ENCODE measurements at regions not wholly inside any gene's neighbourhood (a gene's known extent, or its start where the extent isn't known, plus 50 kb on each side); places are given as distances from the start of the nearest gene placed in this dataset.

DNA sequence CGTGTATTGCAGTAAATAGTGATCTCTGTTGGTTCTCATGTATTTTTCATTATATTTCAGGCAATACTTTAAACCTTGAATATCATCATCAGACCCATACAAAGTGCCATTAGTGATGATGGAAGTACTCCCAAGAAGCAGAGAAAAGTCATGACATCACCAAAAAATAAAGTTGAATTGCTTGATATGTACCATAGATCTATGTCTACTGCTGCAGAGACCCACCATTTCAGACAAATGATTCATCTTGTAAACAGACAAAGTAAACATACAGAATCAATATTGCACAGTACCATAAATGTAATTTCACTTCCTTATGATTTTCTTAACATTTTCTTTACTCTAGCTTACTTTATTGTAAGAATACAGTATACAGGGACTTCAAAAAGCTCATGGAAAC, 347.8 kb downstream of the IPMK start:
- TF ChIP-seq EZH2 (IDR thresholded peaks at IDR 0.05; ENCODE audit: borderline replicate concordance, insufficient read depth, low read depth, low read length, poor library complexity, severe bottlenecking): no peak
- TF ChIP-seq, protein P1, sequence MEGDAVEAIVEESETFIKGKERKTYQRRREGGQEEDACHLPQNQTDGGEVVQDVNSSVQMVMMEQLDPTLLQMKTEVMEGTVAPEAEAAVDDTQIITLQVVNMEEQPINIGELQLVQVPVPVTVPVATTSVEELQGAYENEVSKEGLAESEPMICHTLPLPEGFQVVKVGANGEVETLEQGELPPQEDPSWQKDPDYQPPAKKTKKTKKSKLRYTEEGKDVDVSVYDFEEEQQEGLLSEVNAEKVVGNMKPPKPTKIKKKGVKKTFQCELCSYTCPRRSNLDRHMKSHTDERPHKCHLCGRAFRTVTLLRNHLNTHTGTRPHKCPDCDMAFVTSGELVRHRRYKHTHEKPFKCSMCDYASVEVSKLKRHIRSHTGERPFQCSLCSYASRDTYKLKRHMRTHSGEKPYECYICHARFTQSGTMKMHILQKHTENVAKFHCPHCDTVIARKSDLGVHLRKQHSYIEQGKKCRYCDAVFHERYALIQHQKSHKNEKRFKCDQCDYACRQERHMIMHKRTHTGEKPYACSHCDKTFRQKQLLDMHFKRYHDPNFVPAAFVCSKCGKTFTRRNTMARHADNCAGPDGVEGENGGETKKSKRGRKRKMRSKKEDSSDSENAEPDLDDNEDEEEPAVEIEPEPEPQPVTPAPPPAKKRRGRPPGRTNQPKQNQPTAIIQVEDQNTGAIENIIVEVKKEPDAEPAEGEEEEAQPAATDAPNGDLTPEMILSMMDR (IDR thresholded peaks at IDR 0.05): no peak
